ENCODE measurements at regions not wholly inside any gene's neighbourhood (a gene's known extent, or its start where the extent isn't known, plus 50 kb on each side); places are given as distances from the start of the nearest gene placed in this dataset.

GRCh38 chr1:94322696-94323095 lies 85.3 kb upstream of the ARHGAP29 start:
- Histone ChIP-seq H3K27ac (ENCODE audit: low read depth, low read length) (no peak overlapping the region), H3K27me3 (ENCODE audit: control insufficient read depth, insufficient read depth, low read length) (no peaks in the 10 kb centered on the region), H3K4me1 (ENCODE audit: control insufficient read depth, insufficient read depth, low read length) (peaks cover 5% of the 10 kb centered on the region), H3K4me3 (ENCODE audit: low read length) (no peak overlapping the region), H3K9ac (ENCODE audit: low read length) (no peak overlapping the region), H3K36me3 (ENCODE audit: control insufficient read depth, insufficient read depth, low read length) (no peaks in the 10 kb centered on the region)

- no peak overlapping the region for H3K27ac ChIP-seq (ENCODE audit: low read depth, low read length)
Observed at GRCh38 chr1:94321662-94322061, 84.3 kb upstream of the ARHGAP29 start.

GRCh38 chr1:94319319-94320102 lies 82.1 kb upstream of the ARHGAP29 start:
- no peaks in the 10 kb centered on the region for H3K4me1 ChIP-seq (ENCODE audit: control insufficient read depth, insufficient read depth, low read length)
- H3K27me3 ChIP-seq (ENCODE audit: control insufficient read depth, insufficient read depth, low read length): no peaks in the 10 kb centered on the region
- no peaks in the 10 kb centered on the region for H3K36me3 ChIP-seq (ENCODE audit: control insufficient read depth, insufficient read depth, low read length)
- H3K27ac ChIP-seq (ENCODE audit: low read depth, low read length): no peak overlapping the region
- no peak overlapping the region for H3K9ac ChIP-seq (ENCODE audit: low read length)
- H3K4me3 ChIP-seq (ENCODE audit: low read length): no peak overlapping the region

More at GRCh38 chr1:94321662-94322061, 84.3 kb upstream of the ARHGAP29 start:
- Histone ChIP-seq H3K9ac (ENCODE audit: low read length) (no peak overlapping the region), H3K4me3 (ENCODE audit: low read length) (no peak overlapping the region), H3K27me3 (ENCODE audit: control insufficient read depth, insufficient read depth, low read length) (no peaks in the 10 kb centered on the region), H3K4me1 (ENCODE audit: control insufficient read depth, insufficient read depth, low read length) (no peaks in the 10 kb centered on the region), H3K36me3 (ENCODE audit: control insufficient read depth, insufficient read depth, low read length) (no peaks in the 10 kb centered on the region)

GRCh38 chr1:94318505-94319030 lies 81.2 kb upstream of the ARHGAP29 start:
- Histone ChIP-seq H3K27me3 (ENCODE audit: control insufficient read depth, insufficient read depth, low read length) (no peaks in the 10 kb centered on the region), H3K4me1 (ENCODE audit: control insufficient read depth, insufficient read depth, low read length) (no peaks in the 10 kb centered on the region), H3K36me3 (ENCODE audit: control insufficient read depth, insufficient read depth, low read length) (no peaks in the 10 kb centered on the region), H3K27ac (ENCODE audit: low read depth, low read length) (no peak overlapping the region), H3K9ac (ENCODE audit: low read length) (no peak overlapping the region), H3K4me3 (ENCODE audit: low read length) (no peak overlapping the region)

- Histone ChIP-seq H3K36me3 (ENCODE audit: control insufficient read depth, insufficient read depth, low read length) (no peaks in the 10 kb centered on the region), H3K4me3 (ENCODE audit: low read length) (no peak overlapping the region), H3K27ac (ENCODE audit: low read depth, low read length) (no peak overlapping the region), H3K27me3 (ENCODE audit: control insufficient read depth, insufficient read depth, low read length) (no peaks in the 10 kb centered on the region), H3K9ac (ENCODE audit: low read length) (no peak overlapping the region), H3K4me1 (ENCODE audit: control insufficient read depth, insufficient read depth, low read length) (no peaks in the 10 kb centered on the region)
Observed at GRCh38 chr1:94317790-94318188, 80.4 kb upstream of the ARHGAP29 start.

- Histone ChIP-seq H3K36me3 (ENCODE audit: control insufficient read depth, insufficient read depth, low read length) (no peaks in the 10 kb centered on the region), H3K9ac (ENCODE audit: low read length) (no peak overlapping the region), H3K4me3 (ENCODE audit: low read length) (no peak overlapping the region), H3K4me1 (ENCODE audit: control insufficient read depth, insufficient read depth, low read length) (no peaks in the 10 kb centered on the region), H3K27ac (ENCODE audit: low read depth, low read length) (no peak overlapping the region), H3K27me3 (ENCODE audit: control insufficient read depth, insufficient read depth, low read length) (no peaks in the 10 kb centered on the region)
Observed at GRCh38 chr1:94316836-94317789, 79.7 kb upstream of the ARHGAP29 start.

- no peak overlapping the region for H3K9ac ChIP-seq (ENCODE audit: low read length)
- no peaks in the 10 kb centered on the region for H3K27me3 ChIP-seq (ENCODE audit: control insufficient read depth, insufficient read depth, low read length)
- no peak overlapping the region for H3K4me3 ChIP-seq (ENCODE audit: low read length)
- no peaks in the 10 kb centered on the region for H3K4me1 ChIP-seq (ENCODE audit: control insufficient read depth, insufficient read depth, low read length)
- no peaks in the 10 kb centered on the region for H3K36me3 ChIP-seq (ENCODE audit: control insufficient read depth, insufficient read depth, low read length)
- no peak overlapping the region for H3K27ac ChIP-seq (ENCODE audit: low read depth, low read length)
Observed at GRCh38 chr1:94316183-94316582, 78.8 kb upstream of the ARHGAP29 start.

- Histone ChIP-seq H3K4me1 (ENCODE audit: control insufficient read depth, insufficient read depth, low read length) (no peaks in the 10 kb centered on the region), H3K27ac (ENCODE audit: low read depth, low read length) (no peak overlapping the region), H3K9ac (ENCODE audit: low read length) (no peak overlapping the region), H3K36me3 (ENCODE audit: control insufficient read depth, insufficient read depth, low read length) (no peaks in the 10 kb centered on the region), H3K4me3 (ENCODE audit: low read length) (no peak overlapping the region), H3K27me3 (ENCODE audit: control insufficient read depth, insufficient read depth, low read length) (no peaks in the 10 kb centered on the region)
Observed at GRCh38 chr1:94315552-94316116, 78.2 kb upstream of the ARHGAP29 start.

- H3K27me3 ChIP-seq (ENCODE audit: control insufficient read depth, insufficient read depth, low read length): no peaks in the 10 kb centered on the region
- no peaks in the 10 kb centered on the region for H3K4me1 ChIP-seq (ENCODE audit: control insufficient read depth, insufficient read depth, low read length)
- no peaks in the 10 kb centered on the region for H3K36me3 ChIP-seq (ENCODE audit: control insufficient read depth, insufficient read depth, low read length)
- no peak overlapping the region for H3K27ac ChIP-seq (ENCODE audit: low read depth, low read length)
- H3K9ac ChIP-seq (ENCODE audit: low read length): no peak overlapping the region
- no peak overlapping the region for H3K4me3 ChIP-seq (ENCODE audit: low read length)
Observed at GRCh38 chr1:94314222-94314858, 77.0 kb upstream of the ARHGAP29 start.

- Histone ChIP-seq H3K4me1 (ENCODE audit: control insufficient read depth, insufficient read depth, low read length) (no peaks in the 10 kb centered on the region), H3K36me3 (ENCODE audit: control insufficient read depth, insufficient read depth, low read length) (no peaks in the 10 kb centered on the region), H3K9ac (ENCODE audit: low read length) (no peak overlapping the region), H3K27me3 (ENCODE audit: control insufficient read depth, insufficient read depth, low read length) (no peaks in the 10 kb centered on the region), H3K4me3 (ENCODE audit: low read length) (no peak overlapping the region), H3K27ac (ENCODE audit: low read depth, low read length) (no peak overlapping the region)
Observed at GRCh38 chr1:94310570-94311270, 73.3 kb upstream of the ARHGAP29 start.

- H3K27ac ChIP-seq (ENCODE audit: low read depth, low read length): no peak overlapping the region
- no peaks in the 10 kb centered on the region for H3K4me1 ChIP-seq (ENCODE audit: control insufficient read depth, insufficient read depth, low read length)
- no peak overlapping the region for H3K4me3 ChIP-seq (ENCODE audit: low read length)
- no peaks in the 10 kb centered on the region for H3K36me3 ChIP-seq (ENCODE audit: control insufficient read depth, insufficient read depth, low read length)
- H3K27me3 ChIP-seq (ENCODE audit: control insufficient read depth, insufficient read depth, low read length): no peaks in the 10 kb centered on the region
- H3K9ac ChIP-seq (ENCODE audit: low read length): no peak overlapping the region
Observed at GRCh38 chr1:94309829-94310569, 72.6 kb upstream of the ARHGAP29 start.
